ENCODE measurements at regions not wholly inside any gene's neighbourhood (a gene's known extent, or its start where the extent isn't known, plus 50 kb on each side); places are given as distances from the start of the nearest gene placed in this dataset.

GRCh38 chr2:54372361-54372760, 83.8 kb upstream of the SPTBN1 start:
- TF ChIP-seq, protein P1, sequence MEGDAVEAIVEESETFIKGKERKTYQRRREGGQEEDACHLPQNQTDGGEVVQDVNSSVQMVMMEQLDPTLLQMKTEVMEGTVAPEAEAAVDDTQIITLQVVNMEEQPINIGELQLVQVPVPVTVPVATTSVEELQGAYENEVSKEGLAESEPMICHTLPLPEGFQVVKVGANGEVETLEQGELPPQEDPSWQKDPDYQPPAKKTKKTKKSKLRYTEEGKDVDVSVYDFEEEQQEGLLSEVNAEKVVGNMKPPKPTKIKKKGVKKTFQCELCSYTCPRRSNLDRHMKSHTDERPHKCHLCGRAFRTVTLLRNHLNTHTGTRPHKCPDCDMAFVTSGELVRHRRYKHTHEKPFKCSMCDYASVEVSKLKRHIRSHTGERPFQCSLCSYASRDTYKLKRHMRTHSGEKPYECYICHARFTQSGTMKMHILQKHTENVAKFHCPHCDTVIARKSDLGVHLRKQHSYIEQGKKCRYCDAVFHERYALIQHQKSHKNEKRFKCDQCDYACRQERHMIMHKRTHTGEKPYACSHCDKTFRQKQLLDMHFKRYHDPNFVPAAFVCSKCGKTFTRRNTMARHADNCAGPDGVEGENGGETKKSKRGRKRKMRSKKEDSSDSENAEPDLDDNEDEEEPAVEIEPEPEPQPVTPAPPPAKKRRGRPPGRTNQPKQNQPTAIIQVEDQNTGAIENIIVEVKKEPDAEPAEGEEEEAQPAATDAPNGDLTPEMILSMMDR (IDR thresholded peaks at IDR 0.05; ENCODE audit: low read depth, low read length), result no peak
- no peak for DNase-seq (ENCODE audit: extremely low read depth, low read depth)

- no peak for DNase-seq (ENCODE audit: extremely low read depth, low read depth)
- TF ChIP-seq, protein P1 (IDR thresholded peaks at IDR 0.05; ENCODE audit: low read depth, low read length), result no peak
Measured at GRCh38 chr2:54373855-54374254, 82.3 kb upstream of the SPTBN1 start.

DNA sequence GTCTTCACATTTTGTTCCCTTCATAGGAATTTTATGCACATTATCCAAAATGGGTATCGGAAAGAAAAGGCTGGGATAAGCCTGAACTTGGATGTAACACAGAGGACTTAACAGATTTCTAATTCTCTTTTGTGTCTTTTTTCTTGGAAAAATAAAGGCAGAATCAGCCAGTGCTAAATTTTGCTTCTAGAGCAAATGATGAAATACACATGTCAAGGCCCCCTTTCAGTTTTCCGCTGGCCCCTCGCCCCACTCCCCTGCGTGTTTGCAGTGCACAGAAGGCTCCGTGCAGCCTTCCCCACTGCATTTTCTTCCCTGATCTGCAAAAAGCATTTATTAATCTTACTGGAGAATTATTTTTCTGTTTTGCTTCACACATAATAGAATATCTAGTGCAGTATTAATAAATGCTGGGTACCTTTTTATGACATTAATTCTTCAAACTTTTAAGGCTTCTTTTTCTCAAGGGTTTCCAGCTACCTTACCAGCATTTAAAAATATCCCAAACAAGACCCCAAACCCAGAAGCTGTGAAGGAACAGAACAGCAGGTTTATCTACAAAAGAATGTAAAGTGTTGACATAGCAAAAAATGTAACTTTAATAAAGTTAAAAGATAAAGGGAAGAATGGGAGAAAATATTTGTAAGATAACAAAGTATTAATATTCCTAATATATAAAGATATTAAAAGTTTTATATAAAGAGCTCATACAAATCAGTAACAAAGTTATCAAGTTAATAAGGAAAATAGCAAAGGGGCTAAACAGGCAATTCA, 81.3 kb upstream of the SPTBN1 start:
- TF ChIP-seq, protein P1 (IDR thresholded peaks at IDR 0.05; ENCODE audit: low read depth, low read length), result no peak
- DNase-seq (ENCODE audit: extremely low read depth, low read depth), result no peak

DNA sequence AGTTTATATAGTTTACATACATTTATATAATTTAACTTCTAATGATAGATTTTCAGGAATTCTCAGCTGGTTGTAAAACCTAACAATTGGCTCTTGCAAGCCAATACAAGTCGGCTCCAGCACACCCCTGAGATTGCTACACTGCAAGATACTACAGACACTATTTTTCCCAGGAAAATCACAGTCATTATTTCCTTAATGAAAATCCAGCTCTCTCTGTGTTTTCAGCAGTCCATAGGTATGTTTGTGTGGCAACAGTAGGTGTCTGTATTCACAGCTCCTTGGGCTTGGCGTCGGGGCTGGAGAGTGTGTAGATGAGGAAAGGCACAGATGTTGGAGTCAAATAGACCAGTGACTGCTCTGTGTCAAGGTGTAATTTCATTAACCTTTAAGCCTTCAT, 78.7 kb upstream of the SPTBN1 start:
- TF ChIP-seq, protein P1 (IDR thresholded peaks at IDR 0.05; ENCODE audit: low read depth, low read length), result no peak
- no peak for DNase-seq (ENCODE audit: extremely low read depth, low read depth)

DNA sequence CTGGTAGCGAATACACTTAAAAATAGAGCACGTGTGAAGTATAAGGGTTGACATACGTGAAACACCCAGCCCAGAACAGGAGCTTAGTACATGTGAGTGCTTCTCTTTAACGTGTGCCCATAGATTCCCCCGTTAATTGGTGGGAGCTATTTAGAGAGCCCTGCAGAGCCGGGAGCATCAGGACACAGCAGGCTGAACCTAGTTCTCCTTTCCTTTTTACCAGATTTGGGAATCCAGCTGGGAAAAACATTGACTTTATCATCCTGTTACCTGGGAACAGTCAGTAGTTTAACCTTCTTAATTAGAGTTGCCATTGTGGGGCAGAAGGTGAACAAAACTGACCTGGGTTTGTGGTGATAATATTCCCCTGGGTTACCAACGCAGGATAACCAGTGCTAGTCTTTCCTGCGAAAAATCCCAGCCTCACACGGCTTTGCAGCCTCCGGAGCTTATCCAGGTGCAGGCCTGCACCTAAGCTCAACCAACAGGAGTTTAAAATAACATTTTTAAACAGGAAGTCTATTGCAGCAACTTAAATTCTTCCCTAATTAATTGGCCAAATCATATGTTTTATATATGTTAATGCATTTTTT, 78.1 kb upstream of the SPTBN1 start:
- TF ChIP-seq, protein P1 (IDR thresholded peaks at IDR 0.05; ENCODE audit: low read depth, low read length), result no peak
- no peak for DNase-seq (ENCODE audit: extremely low read depth, low read depth)

- no peak for DNase-seq (ENCODE audit: extremely low read depth, low read depth)
- TF ChIP-seq, protein P1 (IDR thresholded peaks at IDR 0.05; ENCODE audit: low read depth, low read length), result no peak
Measured at GRCh38 chr2:54380670-54381069, 75.5 kb upstream of the SPTBN1 start.

GRCh38 chr2:54381293-54381692, 74.8 kb upstream of the SPTBN1 start:
- TF ChIP-seq, protein P1 (IDR thresholded peaks at IDR 0.05; ENCODE audit: low read depth, low read length), result no peak
- DNase-seq (ENCODE audit: extremely low read depth, low read depth), result no peak

Measured in AG09319 (cell line).